ENCODE measurements at regions not wholly inside any gene's neighbourhood (a gene's known extent, or its start where the extent isn't known, plus 50 kb on each side); places are given as distances from the start of the nearest gene placed in this dataset.
"Not testable (repeated sequence)": the region's sequence is repeated elsewhere in the genome, so short reads cannot be mapped to it uniquely, and the experiment has no call there.

- DNase-seq: not testable (repeated sequence)
Measured at GRCh38 chr22:22296047-22296446, 51.5 kb downstream of the VPREB1 start.

- not testable (repeated sequence) for DNase-seq
Measured at GRCh38 chr22:22297159-22297793, 52.7 kb downstream of the VPREB1 start.

GRCh38 chr22:22297794-22298653 lies 53.4 kb downstream of the VPREB1 start:
- DNase-seq: peak; percentile 77

- DNase-seq: not testable (repeated sequence)
Measured at GRCh38 chr22:22298654-22299009, 54.0 kb downstream of the VPREB1 start.

GRCh38 chr22:22300511-22300910 lies 55.9 kb downstream of the VPREB1 start:
- DNase-seq: not testable (repeated sequence)

GRCh38 chr22:22300946-22301345 lies 56.4 kb downstream of the VPREB1 start:
- DNase-seq: not testable (repeated sequence)

- DNase-seq: no peak
Measured at GRCh38 chr22:22316589-22316988, 72.0 kb downstream of the VPREB1 start.

- DNase-seq: no peak
Measured at GRCh38 chr22:22318723-22319465, 74.3 kb downstream of the VPREB1 start.

GRCh38 chr22:22321743-22322611 lies 77.4 kb downstream of the VPREB1 start:
- DNase-seq: peak; percentile 54

- DNase-seq: no peak
Measured at GRCh38 chr22:22322792-22323191, 78.2 kb downstream of the VPREB1 start.

GRCh38 chr22:22327723-22328122 lies 83.1 kb downstream of the VPREB1 start:
- no peak for DNase-seq

- DNase-seq: no peak
Measured at GRCh38 chr22:22329792-22330191, 85.2 kb downstream of the VPREB1 start.

GRCh38 chr22:22335640-22336039 lies 91.1 kb downstream of the VPREB1 start:
- DNase-seq: not testable (repeated sequence)

GRCh38 chr22:22336333-22336732 lies 91.7 kb downstream of the VPREB1 start:
- DNase-seq: not testable (repeated sequence)

GRCh38 chr22:22338778-22339177 lies 94.2 kb downstream of the VPREB1 start:
- DNase-seq: not testable (repeated sequence)

- no peak for DNase-seq
Measured at GRCh38 chr22:22341736-22342135, 97.2 kb downstream of the VPREB1 start.

- peak; percentile 50 for DNase-seq
Measured at GRCh38 chr22:22342697-22343580, 98.4 kb downstream of the VPREB1 start.

GRCh38 chr22:22343581-22344296 lies 99.2 kb downstream of the VPREB1 start:
- no peak for DNase-seq

- no peak for DNase-seq
Measured at GRCh38 chr22:22344430-22344829, 99.8 kb downstream of the VPREB1 start.

GRCh38 chr22:22345781-22346180 lies 101.2 kb downstream of the VPREB1 start:
- DNase-seq: no peak
